Smooth muscle cell (in vitro differentiated cells): ENCODE measurements at regions not wholly inside any gene's neighbourhood (a gene's known extent, or its start where the extent isn't known, plus 50 kb on each side); places are given as distances from the start of the nearest gene placed in this dataset.

ENCODE experiments used
- DNase-seq: peaks from one replicate; lab custom pipeline; 2025; ENCODE audit not compliant: unreplicated experiment; lab: John Stamatoyannopoulos, UW
- H2AFZ ChIP-seq: fragments of 200-600 bp; sonication (generic); 2 replicates; pipeline ENCODE4 v1.6.0; 2016; ENCODE audit warnings: antibody characterized with exemption, low read depth, mild to moderate bottlenecking
- H3F3A ChIP-seq: fragments of 200-600 bp; sonication (generic); 2 replicates; pipeline ENCODE4 v1.6.0; 2017; ENCODE audit warnings: antibody characterized with exemption, low read depth
- H3K27ac ChIP-seq: fragments of 200-600 bp; sonication (generic); 2 replicates; pipeline ENCODE4 v1.5.1; 2016; ENCODE audit warnings: low read depth, mild to moderate bottlenecking
- H3K27me3 ChIP-seq: fragments of 200-600 bp; sonication (generic); 2 replicates; pipeline ENCODE4 v1.6.1; 2016; ENCODE audit warnings: low read depth, mild to moderate bottlenecking
- H3K36me3 ChIP-seq: fragments of 200-600 bp; sonication (generic); 2 replicates; pipeline ENCODE4 v1.5.1; 2016; ENCODE audit warnings: low read depth
- H3K4me1 ChIP-seq: fragments of 200-600 bp; sonication (generic); 2 replicates; pipeline ENCODE4 v1.5.1; 2016; ENCODE audit warnings: low read depth
- H3K4me2 ChIP-seq: fragments of 200-600 bp; sonication (generic); 2 replicates; pipeline ENCODE4 v1.6.0; 2016; ENCODE audit warnings: mild to moderate bottlenecking
- H3K4me3 ChIP-seq: fragments of 200-600 bp; sonication (generic); 2 replicates; pipeline ENCODE4 v1.5.1; 2016; ENCODE audit warnings: mild to moderate bottlenecking
- H3K79me2 ChIP-seq: fragments of 200-600 bp; sonication (generic); 2 replicates; pipeline ENCODE4 v1.6.0; 2016; ENCODE audit warnings: low read depth, mild to moderate bottlenecking
- H3K9ac ChIP-seq: fragments of 200-600 bp; sonication (generic); 2 replicates; pipeline ENCODE4 v1.6.0; 2016; ENCODE audit warnings: low read depth
- H3K9me3 ChIP-seq: fragments of 200-600 bp; sonication (generic); replicated peaks from 2 replicates; pipeline ENCODE4 v1.5.1; 2016; ENCODE audit warnings: low read depth
- H4K20me1 ChIP-seq: fragments of 200-600 bp; sonication (generic); 2 replicates; pipeline ENCODE4 v1.6.0; 2016; ENCODE audit warnings: low read depth
- WGBS: methylation state at CpG from one replicate; pipeline ENCODE4 v1.1.7; 2016; ENCODE audit warnings: low lambda C conversion rate; 5-methylcytosine and 5-hydroxymethylcytosine counted together
- TF ChIP-seq, protein P1 (sequence below): fragments of 200-600 bp; sonication (generic); IDR thresholded peaks from 2 replicates; pipeline ENCODE4 v1.5.1; 2017; ENCODE audit warnings: borderline replicate concordance, mild to moderate bottlenecking, antibody characterized with exemption; ENCODE audit not compliant: insufficient read depth, poor library complexity, severe bottlenecking

- no peak overlapping the region for H3K27ac ChIP-seq
- TF ChIP-seq, protein P1, sequence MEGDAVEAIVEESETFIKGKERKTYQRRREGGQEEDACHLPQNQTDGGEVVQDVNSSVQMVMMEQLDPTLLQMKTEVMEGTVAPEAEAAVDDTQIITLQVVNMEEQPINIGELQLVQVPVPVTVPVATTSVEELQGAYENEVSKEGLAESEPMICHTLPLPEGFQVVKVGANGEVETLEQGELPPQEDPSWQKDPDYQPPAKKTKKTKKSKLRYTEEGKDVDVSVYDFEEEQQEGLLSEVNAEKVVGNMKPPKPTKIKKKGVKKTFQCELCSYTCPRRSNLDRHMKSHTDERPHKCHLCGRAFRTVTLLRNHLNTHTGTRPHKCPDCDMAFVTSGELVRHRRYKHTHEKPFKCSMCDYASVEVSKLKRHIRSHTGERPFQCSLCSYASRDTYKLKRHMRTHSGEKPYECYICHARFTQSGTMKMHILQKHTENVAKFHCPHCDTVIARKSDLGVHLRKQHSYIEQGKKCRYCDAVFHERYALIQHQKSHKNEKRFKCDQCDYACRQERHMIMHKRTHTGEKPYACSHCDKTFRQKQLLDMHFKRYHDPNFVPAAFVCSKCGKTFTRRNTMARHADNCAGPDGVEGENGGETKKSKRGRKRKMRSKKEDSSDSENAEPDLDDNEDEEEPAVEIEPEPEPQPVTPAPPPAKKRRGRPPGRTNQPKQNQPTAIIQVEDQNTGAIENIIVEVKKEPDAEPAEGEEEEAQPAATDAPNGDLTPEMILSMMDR = no peak
- H2AFZ ChIP-seq = no peak overlapping the region
- no peaks in the 10 kb centered on the region for H3F3A ChIP-seq
- no peaks in the 10 kb centered on the region for H3K36me3 ChIP-seq
- H3K4me2 ChIP-seq = no peak overlapping the region
- H3K27me3 ChIP-seq = no peaks in the 10 kb centered on the region
- no peak for DNase-seq
- H3K9me3 ChIP-seq = no peaks in the 10 kb centered on the region
- H3K4me1 ChIP-seq = peaks cover 20% of the 10 kb centered on the region
- no peak overlapping the region for H3K9ac ChIP-seq
- H3K79me2 ChIP-seq = peaks cover 81% of the 10 kb centered on the region
- H4K20me1 ChIP-seq = peaks cover 86% of the 10 kb centered on the region
- 91% methylated on average over 9 of the region's 9 CpGs for WGBS
- H3K4me3 ChIP-seq = no peak overlapping the region
Measured at GRCh38 chr17:72578817-72579470, 458.1 kb downstream of the SOX9 start.

GRCh38 chr17:72579990-72580320 is 459.1 kb downstream of the SOX9 start:
- no peaks in the 10 kb centered on the region for H3F3A ChIP-seq
- peaks cover 81% of the 10 kb centered on the region for H3K79me2 ChIP-seq
- H3K27me3 ChIP-seq = no peaks in the 10 kb centered on the region
- H4K20me1 ChIP-seq = peaks cover 82% of the 10 kb centered on the region
- WGBS = 78% methylated on average over 2 of the region's 2 CpGs
- H3K27ac ChIP-seq = no peak overlapping the region
- H3K36me3 ChIP-seq = no peaks in the 10 kb centered on the region
- H3K4me2 ChIP-seq = no peak overlapping the region
- no peak overlapping the region for H3K4me3 ChIP-seq
- no peaks in the 10 kb centered on the region for H3K9me3 ChIP-seq
- H2AFZ ChIP-seq = no peak overlapping the region
- TF ChIP-seq, protein P1 = no peak
- no peak overlapping the region for H3K9ac ChIP-seq
- DNase-seq = no peak
- peaks cover 20% of the 10 kb centered on the region for H3K4me1 ChIP-seq

- TF ChIP-seq, protein P1 = no peak
- Histone ChIP-seq H3K4me1 (peaks cover 14% of the 10 kb centered on the region), H3K27ac (no peak overlapping the region)
Measured at GRCh38 chr17:72580321-72581127, 459.7 kb downstream of the SOX9 start.

GRCh38 chr17:72587156-72587555 is 466.3 kb downstream of the SOX9 start:
- TF ChIP-seq, protein P1 = no peak
- Histone ChIP-seq H3K9ac (peak overlapping the region; percentile 58), H4K20me1 (peaks cover 39% of the 10 kb centered on the region), H3K4me1 (peaks cover 3% of the 10 kb centered on the region), H3K4me2 (peak overlapping the region; percentile 94), H3K4me3 (no peak overlapping the region), H3K27me3 (no peaks in the 10 kb centered on the region), H3K9me3 (no peaks in the 10 kb centered on the region), H3K36me3 (no peaks in the 10 kb centered on the region), H3K79me2 (peaks cover 87% of the 10 kb centered on the region), H2AFZ (no peak overlapping the region), H3K27ac (peak overlapping the region; percentile 95), H3F3A (peaks cover 4% of the 10 kb centered on the region)
- 66% methylated on average over 7 of the region's 7 CpGs for WGBS
- no peak for DNase-seq

More at GRCh38 chr17:72580321-72581127, 459.7 kb downstream of the SOX9 start:
- Histone ChIP-seq H3K36me3 (no peaks in the 10 kb centered on the region), H3K9me3 (no peaks in the 10 kb centered on the region), H3K4me3 (no peak overlapping the region), H3K79me2 (peaks cover 81% of the 10 kb centered on the region), H3K9ac (no peak overlapping the region), H3K4me2 (no peak overlapping the region), H2AFZ (no peak overlapping the region), H3F3A (no peaks in the 10 kb centered on the region), H3K27me3 (no peaks in the 10 kb centered on the region), H4K20me1 (peaks cover 76% of the 10 kb centered on the region)
- DNase-seq = no peak
- 81% methylated on average over 11 of the region's 11 CpGs for WGBS
